DND-41 (cell line): ENCODE measurements at regions not wholly inside any gene's neighbourhood (a gene's known extent, or its start where the extent isn't known, plus 50 kb on each side); places are given as distances from the start of the nearest gene placed in this dataset.

Experiments used
- EZH2 ChIP-seq: IDR thresholded peaks from 3 replicates; pipeline ENCODE4 v1.6.1; 2012; ENCODE audit warnings: borderline replicate concordance, low read depth, mild to moderate bottlenecking, moderate library complexity, low read length, inconsistent platforms; ENCODE audit not compliant: severe bottlenecking
- TF ChIP-seq, protein P1 (sequence below): IDR thresholded peaks from 2 replicates; pipeline ENCODE4 v1.5.1; 2012; ENCODE audit warnings: borderline replicate concordance, low read length, moderate library complexity, mild to moderate bottlenecking; ENCODE audit not compliant: poor library complexity, severe bottlenecking; ENCODE audit errors: extremely low read depth

DNA sequence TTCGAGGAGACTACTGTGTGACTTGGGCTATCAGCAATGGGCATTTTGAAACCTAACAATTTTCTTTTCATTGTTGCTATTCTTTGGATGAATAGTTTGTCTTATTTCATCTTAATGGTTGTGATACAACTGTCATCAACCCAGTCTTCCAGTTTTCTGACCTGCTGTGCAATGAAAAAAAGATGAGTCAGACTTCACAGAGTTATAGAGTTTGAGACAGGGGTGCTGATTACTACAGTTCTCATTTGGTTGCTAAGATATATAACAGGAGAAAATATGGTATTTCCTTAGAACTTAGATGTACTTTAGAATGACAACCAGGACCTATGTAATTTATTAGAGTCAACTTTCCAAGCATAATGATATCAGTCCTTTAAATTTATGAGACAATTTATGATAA, 564.4 kb upstream of the NUDT12 start:
- TF ChIP-seq, protein P1, sequence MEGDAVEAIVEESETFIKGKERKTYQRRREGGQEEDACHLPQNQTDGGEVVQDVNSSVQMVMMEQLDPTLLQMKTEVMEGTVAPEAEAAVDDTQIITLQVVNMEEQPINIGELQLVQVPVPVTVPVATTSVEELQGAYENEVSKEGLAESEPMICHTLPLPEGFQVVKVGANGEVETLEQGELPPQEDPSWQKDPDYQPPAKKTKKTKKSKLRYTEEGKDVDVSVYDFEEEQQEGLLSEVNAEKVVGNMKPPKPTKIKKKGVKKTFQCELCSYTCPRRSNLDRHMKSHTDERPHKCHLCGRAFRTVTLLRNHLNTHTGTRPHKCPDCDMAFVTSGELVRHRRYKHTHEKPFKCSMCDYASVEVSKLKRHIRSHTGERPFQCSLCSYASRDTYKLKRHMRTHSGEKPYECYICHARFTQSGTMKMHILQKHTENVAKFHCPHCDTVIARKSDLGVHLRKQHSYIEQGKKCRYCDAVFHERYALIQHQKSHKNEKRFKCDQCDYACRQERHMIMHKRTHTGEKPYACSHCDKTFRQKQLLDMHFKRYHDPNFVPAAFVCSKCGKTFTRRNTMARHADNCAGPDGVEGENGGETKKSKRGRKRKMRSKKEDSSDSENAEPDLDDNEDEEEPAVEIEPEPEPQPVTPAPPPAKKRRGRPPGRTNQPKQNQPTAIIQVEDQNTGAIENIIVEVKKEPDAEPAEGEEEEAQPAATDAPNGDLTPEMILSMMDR, result no peak
- TF ChIP-seq EZH2, result no peak
